ENCODE measurements at regions not wholly inside any gene's neighbourhood (a gene's known extent, or its start where the extent isn't known, plus 50 kb on each side); places are given as distances from the start of the nearest gene placed in this dataset.

- FAIRE-seq = no peak
These were observed 116.7 kb upstream of the C10orf90 start for GRCh38 chr10:126787201-126787600.

GRCh38 chr10:126795318-126795717, 109.9 kb upstream of the DOCK1 start:
- FAIRE-seq = no peak

GRCh38 chr10:126798649-126799048, 106.6 kb upstream of the DOCK1 start:
- FAIRE-seq = no peak

GRCh38 chr10:126803394-126803793, 101.8 kb upstream of the DOCK1 start:
- no peak for FAIRE-seq

- FAIRE-seq = no peak
These were observed 100.8 kb upstream of the DOCK1 start for GRCh38 chr10:126804396-126804795.

- FAIRE-seq = no peak
These were observed 98.7 kb upstream of the DOCK1 start for GRCh38 chr10:126806498-126806897.

GRCh38 chr10:126806991-126807702, 98.1 kb upstream of the DOCK1 start:
- FAIRE-seq = no peak

- FAIRE-seq = no peak
These were observed 97.1 kb upstream of the DOCK1 start for GRCh38 chr10:126808103-126808502.

GRCh38 chr10:126813432-126813831, 91.8 kb upstream of the DOCK1 start:
- FAIRE-seq = no peak

- no peak for FAIRE-seq
These were observed 71.7 kb upstream of the DOCK1 start for GRCh38 chr10:126833542-126833941.

GRCh38 chr10:126836009-126836408, 69.2 kb upstream of the DOCK1 start:
- no peak for FAIRE-seq

- FAIRE-seq = peak; percentile 80
These were observed 66.9 kb upstream of the DOCK1 start for GRCh38 chr10:126838316-126838715.

GRCh38 chr10:126839094-126839761, 66.0 kb upstream of the DOCK1 start:
- no peak for FAIRE-seq

GRCh38 chr10:126840576-126841135, 64.6 kb upstream of the DOCK1 start:
- FAIRE-seq = no peak

GRCh38 chr10:126841341-126841895, 63.8 kb upstream of the DOCK1 start:
- no peak for FAIRE-seq

GRCh38 chr10:126842356-126842755, 62.9 kb upstream of the DOCK1 start:
- no peak for FAIRE-seq

- FAIRE-seq = no peak
These were observed 62.4 kb upstream of the DOCK1 start for GRCh38 chr10:126842836-126843235.

- FAIRE-seq = no peak
These were observed 61.8 kb upstream of the DOCK1 start for GRCh38 chr10:126843299-126843934.

- FAIRE-seq = no peak
These were observed 60.8 kb upstream of the DOCK1 start for GRCh38 chr10:126844406-126844805.

- no peak for FAIRE-seq
These were observed 58.8 kb upstream of the DOCK1 start for GRCh38 chr10:126846469-126846868.

- no peak for FAIRE-seq
These were observed 58.3 kb upstream of the DOCK1 start for GRCh38 chr10:126846959-126847358.

- FAIRE-seq = no peak
These were observed 57.6 kb upstream of the DOCK1 start for GRCh38 chr10:126847666-126848065.

GRCh38 chr10:126849646-126850045, 55.6 kb upstream of the DOCK1 start:
- FAIRE-seq = no peak
